GM21423 (cell line): ENCODE measurements at regions not wholly inside any gene's neighbourhood (a gene's known extent, or its start where the extent isn't known, plus 50 kb on each side); places are given as distances from the start of the nearest gene placed in this dataset.

ENCODE experiments used
- ATAC-seq: cut with Tn5 transposase; IDR thresholded peaks from one replicate; pipeline ENCODE4 v1.9.1; 2021; ENCODE audit warnings: mild to moderate bottlenecking, moderate library complexity; ENCODE audit not compliant: unreplicated experiment

DNA sequence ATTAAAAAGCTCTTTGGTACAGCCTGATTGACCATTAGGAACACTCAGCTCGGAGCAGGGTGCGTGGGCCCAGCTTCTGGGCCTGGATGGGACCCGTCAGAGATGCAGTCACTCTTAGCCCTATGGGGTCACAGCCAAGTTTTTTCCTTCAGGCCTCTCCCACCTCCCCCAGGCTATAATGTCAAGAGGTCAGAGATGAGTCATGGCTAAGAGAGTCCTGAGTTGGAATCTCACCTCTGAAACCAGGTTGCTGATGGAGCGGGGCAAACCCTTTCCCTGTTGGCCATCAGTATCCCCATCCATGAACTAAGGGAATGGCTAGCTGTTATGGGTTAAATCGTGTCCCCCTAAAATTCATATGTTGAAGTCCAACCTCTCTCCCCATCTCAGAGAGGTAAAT, 195.9 kb upstream of the POU3F1 start:
- no peak for ATAC-seq

DNA sequence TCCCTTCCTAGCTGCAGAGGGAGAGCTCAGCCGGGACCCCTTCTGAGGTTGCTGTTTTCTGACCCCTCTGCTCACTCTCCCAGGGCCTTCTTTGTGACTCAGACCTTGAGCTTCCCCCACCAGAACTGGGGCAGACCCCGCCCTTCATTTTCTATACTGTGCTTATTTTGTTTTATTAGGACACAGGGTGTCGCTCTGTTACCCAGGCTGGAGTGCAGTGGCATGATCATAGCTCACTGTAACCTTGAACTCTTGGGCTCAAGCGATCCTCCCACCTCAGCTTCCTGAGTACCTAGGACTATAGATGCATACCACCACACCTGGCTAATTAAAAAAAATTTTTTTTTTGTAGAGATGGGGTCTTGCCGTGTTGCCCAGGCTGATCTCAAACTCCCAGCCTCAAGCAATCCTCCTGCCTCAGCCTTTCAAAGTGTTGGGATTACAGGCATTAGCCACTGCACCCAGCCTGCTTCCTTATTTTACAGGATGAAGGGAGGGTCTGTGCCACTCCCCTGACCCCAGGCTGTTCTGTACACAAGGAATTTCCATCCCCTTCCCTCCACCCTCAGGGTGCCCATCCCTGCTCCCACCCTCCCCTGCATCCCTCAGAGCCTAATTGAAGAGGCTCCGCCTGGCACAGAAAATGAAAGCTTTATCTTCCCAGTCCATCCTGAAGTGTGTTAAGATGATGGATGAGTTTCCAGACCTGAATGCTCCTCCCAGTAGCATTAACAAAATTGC, 195.2 kb upstream of the POU3F1 start:
- no peak for ATAC-seq

DNA sequence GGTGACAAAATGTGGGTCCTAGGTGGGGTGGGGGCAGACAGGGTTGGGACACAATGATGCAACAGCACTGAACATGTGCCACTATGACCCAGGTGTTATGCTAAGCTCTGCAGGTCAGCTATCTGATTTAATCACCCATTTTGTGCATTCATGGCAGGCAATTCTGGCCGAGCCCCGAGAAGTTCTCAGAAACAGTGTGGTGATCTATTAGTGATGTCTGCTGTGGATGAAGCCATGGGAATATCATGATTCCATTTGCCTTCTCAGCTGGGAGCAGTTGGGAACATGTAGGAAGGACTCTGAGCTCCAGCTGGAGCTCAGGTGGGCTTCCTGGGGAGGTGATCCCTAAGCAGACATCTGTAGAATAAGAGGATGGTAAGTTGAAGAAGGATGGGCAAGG, 194.0 kb upstream of the POU3F1 start:
- ATAC-seq = no peak

- no peak for ATAC-seq
Observed at GRCh38 chr1:38239258-38239835, 192.8 kb upstream of the POU3F1 start.

- ATAC-seq = no peak
Observed at GRCh38 chr1:38238294-38238693, 191.7 kb upstream of the POU3F1 start.

DNA sequence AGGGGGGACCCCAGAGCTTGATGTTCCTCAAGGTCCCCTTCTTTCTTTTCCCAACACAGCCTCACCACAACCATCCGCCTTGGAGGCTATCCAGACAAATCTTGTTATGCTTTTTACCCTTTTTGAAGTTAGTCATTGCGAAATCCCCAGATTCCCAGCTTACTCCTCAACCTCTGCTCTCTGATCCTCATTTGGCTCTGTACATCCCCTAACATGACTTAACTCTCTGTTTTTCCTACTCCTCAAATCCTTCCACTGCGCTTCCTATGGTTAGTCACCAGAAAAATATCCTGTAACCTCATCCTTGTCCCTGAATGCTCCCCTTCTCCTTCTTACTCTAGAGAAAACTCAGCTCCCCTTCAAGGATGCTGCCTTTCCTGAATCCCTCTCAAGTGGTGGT, 189.1 kb upstream of the POU3F1 start:
- ATAC-seq = no peak

GRCh38 chr1:38231941-38232340, 185.3 kb upstream of the POU3F1 start:
- no peak for ATAC-seq

- no peak for ATAC-seq
Observed at GRCh38 chr1:38228718-38229117, 182.1 kb upstream of the POU3F1 start.

DNA sequence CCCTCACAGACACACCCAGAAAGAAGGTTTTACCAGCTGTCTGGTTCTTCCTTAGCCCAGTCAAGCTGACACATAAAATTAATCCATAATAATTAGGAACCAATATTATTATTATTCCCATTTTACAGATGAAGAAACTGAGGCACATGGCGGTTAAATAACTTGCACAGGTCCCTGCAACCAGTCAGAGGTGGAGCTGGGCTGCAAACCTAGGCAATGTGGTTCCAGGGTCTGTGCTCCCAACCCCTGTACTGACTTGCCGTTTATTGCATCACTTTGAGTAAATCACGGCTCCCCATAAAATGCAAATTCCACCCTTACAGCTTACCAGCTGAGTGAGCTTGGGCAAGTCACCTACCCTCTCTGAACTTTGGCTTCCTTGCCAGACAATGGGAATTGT, 179.2 kb upstream of the POU3F1 start:
- ATAC-seq = no peak

GRCh38 chr1:38223391-38223790, 176.8 kb upstream of the POU3F1 start:
- no peak for ATAC-seq

DNA sequence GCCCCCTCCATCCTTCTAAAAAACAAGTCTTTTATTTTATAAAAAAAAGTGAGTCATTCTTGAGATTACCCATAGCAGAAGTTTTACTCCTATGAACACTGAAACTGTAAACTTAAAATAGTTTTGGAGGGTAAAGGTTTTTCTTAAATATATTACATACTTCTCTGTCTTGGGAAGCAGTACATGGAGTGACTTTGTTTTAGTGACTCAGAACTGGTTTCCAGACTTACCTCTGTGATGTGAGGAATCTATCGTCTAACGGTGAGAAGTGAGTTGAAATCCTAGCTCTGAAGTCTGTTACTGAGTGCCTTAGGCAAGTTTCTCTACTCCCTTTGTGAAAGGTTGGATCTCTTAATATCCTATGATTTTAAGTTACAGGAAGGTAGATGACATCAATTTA, 176.3 kb upstream of the POU3F1 start:
- ATAC-seq = no peak

GRCh38 chr1:38221006-38221649, 174.5 kb upstream of the POU3F1 start:
- ATAC-seq = no peak

DNA sequence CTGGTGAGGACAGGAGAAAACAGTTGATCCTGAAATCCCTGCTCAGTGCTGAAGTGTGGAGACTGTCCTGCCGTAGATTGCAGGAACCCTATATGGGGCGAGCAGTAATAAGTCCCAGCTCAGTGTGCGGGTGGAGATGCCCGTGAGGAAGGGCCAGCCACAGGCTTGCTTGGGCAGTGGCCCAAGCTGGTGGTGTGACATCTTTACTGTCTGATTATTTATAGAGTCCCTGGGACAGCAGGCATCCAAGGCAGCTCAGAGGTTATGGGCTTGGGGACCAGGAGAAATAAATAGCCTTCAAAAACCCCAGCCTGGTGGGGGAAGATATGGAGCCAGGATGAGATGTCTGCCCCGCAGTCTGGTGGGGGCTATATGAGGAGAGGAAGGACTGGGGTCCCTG, 170.7 kb upstream of the POU3F1 start:
- no peak for ATAC-seq

DNA sequence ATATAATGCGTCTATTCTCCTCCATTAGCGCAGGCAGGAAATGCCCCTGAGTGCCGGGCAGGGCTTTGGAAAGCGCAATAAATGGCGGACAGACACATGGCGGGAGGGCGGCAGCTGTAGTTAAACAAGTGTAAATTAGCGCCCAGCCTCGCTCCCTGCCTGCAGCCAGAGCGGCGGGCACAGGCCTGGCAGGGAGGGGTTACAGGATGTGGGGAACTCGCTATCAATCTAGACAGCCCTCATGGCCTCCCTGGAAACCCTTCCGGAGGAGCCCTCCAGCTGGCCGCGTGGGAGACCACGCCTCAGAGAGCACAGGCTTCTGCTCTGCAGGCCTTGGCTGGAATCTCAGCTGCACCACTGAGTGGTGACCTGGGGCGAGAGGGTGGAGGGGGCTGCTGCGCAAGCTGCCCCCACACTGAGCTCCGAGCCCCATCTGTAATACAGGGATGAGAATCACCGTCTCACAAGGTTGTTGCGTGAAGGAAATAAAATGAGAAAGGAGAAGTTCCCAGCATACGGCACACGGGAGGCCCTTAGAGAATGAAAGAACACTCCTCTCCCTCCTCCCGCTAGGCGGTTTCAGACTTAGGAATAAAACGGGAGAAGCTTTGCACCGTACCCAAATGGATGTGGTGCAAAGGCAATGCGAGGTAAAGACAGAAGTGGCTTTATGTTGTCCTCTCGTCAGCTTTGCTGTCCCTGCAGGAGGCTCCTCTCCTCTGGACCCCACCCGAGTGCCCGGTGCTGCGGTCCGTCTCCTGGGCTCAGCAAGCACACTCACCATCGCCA, 167.2 kb upstream of the POU3F1 start:
- ATAC-seq = no peak

DNA sequence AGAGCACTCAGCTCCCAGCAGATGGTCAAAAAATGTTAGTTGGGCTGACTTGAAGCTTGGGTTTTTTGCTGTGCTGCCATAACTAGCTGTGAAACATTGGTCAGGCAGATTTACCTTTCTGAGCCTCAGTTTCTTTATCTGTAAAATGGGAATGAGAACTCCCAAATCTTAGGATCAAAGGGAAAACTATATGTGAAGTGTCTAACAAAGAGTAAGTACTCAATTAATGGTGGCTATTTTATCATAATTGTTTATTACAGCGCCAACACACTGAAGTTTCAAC, 164.2 kb upstream of the POU3F1 start:
- no peak for ATAC-seq

DNA sequence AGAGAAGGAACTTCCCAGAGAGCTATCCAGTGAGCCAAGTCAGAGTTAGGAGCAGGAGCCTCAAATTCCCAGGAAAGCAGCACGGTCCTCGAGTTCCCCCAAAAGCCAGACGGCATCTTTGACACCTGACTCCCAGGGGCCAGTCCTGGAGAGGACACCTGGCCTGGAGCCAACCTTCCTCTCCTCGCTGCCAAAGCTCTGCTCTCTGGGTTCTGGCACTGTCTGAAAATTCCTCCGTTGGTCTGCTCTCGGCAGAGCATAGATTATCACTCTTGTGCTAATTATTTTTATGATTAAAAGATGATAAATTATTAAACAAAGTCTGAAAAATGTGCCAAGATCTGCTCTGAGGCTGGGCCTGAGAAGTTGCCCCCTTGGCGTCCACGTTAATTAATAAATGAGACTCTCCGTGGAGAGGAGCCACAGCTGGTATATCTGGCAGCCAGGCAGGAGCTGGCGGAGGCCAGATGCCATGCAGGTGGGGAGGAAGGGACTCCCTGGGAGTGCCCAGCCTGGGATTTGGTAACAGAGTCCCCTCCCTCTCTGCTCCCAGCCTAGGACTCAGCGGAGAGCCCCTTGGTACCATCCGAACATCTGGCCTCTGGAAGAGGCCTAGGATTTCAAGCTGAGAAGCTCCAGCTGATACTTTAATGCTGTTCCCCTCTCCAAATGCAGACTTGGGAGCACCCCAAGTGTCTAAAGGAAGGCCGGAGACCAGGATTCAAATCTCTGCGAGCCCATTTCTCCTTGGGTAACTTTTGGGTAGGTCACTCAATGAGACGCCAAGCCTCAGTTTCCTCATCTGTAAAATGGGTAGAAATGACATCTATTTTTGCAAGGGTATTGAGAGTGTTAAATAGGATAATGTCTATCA, 163.7 kb upstream of the POU3F1 start:
- ATAC-seq = no peak

DNA sequence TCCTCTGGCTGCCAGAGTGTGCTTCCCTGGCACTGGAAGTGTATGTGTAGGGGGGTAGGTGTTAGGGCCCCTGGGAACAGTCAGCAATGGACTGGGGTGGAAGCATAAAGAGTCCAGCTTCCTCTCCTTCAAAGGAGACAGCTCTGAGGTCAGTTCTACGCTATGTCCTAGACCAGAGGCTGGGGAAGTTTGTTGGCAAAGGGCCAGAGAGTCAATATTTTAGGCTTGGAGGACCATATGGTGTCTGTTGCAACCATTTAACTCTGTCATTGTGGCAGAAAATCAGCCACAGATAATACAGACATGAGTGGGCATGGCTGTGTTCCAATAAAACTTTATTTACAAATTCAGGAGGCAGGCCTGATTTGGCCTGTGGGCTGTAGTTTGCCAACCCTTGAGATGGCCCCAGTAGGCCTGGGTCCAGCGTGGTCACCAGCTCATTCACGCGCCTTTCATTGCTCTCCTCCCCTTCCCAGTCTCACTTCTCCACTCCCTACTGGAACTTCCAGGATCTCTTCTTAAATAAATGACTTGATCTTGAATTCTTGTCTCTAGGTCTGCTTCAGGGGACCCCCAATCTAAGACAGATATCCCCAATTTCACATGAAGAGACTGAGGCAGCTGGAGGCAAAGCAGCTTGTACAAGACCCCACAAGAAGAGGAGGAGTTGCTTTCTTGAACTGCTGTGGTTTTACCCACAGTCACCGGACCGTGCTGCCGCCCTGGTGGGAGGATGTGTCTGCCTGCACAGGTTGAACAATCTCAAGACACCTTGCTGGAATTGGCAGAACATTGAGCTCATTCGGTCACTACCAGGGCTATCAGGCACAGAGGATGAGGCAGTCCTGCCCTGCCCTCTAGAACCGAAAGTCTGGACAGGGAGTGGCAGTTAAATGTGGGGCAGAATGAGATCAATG, 162.4 kb upstream of the POU3F1 start:
- ATAC-seq = no peak

DNA sequence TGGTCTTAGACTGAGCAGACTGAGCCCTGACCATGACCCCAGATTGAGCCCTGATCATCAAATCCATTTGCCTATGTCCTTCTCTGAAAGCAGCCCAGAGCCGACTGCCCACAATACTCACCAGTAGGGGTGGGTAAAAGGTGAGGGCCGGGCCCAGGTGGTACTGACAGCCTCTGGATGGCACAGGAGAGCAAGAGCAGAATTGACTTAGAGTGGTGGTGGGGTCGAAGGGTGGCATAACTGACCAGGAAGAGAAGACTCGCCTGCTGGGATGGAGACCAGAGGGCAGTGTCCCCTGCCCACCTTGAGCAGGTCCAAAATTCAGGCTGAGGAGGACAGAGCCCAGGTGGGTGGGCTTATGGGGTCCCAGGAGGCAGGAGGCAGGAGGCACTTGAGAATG, 161.3 kb upstream of the POU3F1 start:
- no peak for ATAC-seq

DNA sequence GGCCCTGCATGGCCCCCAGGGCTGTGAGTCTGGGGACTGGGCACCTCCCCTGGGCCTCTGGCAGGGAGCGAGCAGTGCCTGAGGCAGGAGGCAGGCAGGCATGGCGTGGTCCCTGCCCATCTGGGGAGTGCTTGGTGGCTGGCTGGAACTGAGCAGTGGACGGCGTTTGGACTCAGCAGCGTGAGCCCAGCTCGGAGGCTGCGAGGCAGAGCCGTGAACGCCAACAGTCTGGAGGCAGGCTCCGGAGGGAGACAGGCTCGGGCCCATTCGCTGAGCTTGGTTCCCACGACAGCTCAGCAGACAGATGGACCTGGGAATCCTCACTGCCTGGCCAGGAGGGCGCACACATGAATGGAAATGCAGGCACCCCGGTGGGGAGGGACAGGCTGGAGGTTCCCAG, 160.7 kb upstream of the POU3F1 start:
- no peak for ATAC-seq

GRCh38 chr1:38204698-38205097, 158.1 kb upstream of the POU3F1 start:
- ATAC-seq = no peak
